H54 (cell line): ENCODE measurements at regions not wholly inside any gene's neighbourhood (a gene's known extent, or its start where the extent isn't known, plus 50 kb on each side); places are given as distances from the start of the nearest gene placed in this dataset.
"Not testable (repeated sequence)": the region's sequence is repeated elsewhere in the genome, so short reads cannot be mapped to it uniquely, and the experiment has no call there.

Source experiments
- DNase-seq: peaks from one replicate; pipeline ENCODE4 v3.0.0; 2011; ENCODE audit warnings: low spot score, mixed read lengths; ENCODE audit not compliant: insufficient read length
- FAIRE-seq: peaks from 3 replicates; lab custom pipeline; 2011; peaks lifted over from hg19 to GRCh38; lab: Jason Lieb, UNC
- POLR2A ChIP-seq: IDR thresholded peaks from 2 replicates; pipeline ENCODE4 v1.6.1; 2011; ENCODE audit warnings: low read depth, mild to moderate bottlenecking, low read length

GRCh38 chr16:29133681-29134430, 149.0 kb downstream of the LAT start:
- FAIRE-seq, DNase-seq: not testable (repeated sequence)

DNA sequence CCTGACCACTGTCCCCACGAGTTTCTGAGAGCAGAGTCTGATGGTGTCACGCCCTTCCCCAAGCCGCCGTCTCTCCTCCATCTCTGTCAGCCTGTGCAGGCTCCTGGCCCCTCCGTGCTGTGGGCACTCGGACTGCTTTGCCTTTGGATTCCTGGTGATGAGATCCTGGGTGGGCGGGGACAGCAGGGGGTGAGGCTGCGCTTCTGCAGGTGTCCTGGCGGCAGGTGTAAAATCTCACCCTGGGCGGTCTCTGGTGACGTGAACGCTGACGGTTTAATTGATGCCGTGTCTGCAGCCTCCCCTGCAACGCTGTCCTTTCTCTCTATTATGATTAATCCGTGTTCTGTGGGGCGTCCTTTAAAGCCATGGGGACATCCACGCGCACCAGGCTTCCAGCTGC, 148.0 kb downstream of the LAT start:
- not testable (repeated sequence) for DNase-seq, FAIRE-seq

DNA sequence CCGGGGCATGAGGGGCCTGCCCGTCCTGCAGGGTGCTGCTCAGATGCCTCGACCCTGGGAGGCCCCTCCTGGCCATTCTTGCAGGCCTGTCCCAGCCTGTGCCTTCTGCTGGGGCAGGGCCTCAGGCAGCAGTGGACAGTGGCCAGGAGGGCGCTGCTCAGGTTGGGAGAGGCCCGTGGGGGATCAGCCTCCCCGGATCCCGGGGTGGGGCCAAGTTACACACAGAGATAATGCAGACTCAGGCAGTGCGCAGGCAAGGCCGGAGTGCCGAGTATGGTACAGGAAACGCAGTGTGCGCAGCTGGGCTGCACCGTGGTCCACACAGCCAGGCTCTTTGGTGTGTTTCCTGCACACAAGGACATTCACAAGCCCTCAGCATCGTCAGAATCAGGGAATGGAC, 147.6 kb downstream of the LAT start:
- DNase-seq, FAIRE-seq: not testable (repeated sequence)

DNA sequence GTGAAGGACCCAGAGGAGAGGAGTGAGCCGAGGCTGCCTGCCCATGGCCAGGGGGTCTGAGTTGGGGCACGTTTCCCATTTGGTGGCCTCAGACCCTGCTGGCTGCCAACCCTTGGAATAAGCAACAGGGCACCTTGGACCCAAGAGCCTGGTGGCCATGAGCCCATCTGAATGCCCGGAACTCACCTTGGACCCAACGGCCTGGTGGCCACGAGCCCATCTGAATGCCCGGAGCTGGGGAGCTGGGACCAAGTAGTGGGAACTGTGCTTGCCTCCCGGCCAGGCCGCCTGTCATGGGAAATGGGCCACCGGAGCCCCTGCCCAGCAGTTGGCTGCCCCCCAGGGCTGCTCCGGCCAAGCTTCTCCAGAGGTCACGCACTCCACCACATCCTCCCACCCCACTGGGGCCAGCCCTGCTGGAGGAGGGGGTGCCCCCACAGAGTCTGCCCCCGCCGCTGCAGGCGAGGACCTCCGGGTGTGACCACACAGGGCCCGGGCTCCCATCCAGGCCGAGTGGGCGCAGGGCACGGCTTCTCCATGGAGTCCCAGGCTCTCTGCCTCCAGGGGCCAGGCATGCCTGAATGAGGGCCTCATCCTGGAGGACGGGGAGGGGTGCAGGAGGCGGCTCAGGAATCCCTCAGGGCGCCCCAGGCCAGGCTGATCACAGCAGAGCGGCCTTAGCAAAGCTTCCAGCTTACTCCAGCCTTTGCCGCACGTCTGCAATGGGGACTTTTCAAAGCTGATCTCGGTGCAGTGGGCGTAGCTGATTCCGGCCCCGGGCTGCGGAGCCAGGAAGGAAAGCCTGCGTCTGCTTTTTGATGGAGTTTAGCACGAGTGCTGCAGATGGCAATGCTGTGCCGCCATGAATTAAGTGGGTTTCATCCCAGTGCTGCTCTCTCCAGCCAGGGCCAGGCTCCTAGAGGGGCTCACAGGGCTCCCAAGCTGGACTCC, 146.3 kb downstream of the LAT start:
- not testable (repeated sequence) for FAIRE-seq, DNase-seq

GRCh38 chr16:29130131-29130711, 145.4 kb downstream of the LAT start:
- DNase-seq, FAIRE-seq: not testable (repeated sequence)

DNA sequence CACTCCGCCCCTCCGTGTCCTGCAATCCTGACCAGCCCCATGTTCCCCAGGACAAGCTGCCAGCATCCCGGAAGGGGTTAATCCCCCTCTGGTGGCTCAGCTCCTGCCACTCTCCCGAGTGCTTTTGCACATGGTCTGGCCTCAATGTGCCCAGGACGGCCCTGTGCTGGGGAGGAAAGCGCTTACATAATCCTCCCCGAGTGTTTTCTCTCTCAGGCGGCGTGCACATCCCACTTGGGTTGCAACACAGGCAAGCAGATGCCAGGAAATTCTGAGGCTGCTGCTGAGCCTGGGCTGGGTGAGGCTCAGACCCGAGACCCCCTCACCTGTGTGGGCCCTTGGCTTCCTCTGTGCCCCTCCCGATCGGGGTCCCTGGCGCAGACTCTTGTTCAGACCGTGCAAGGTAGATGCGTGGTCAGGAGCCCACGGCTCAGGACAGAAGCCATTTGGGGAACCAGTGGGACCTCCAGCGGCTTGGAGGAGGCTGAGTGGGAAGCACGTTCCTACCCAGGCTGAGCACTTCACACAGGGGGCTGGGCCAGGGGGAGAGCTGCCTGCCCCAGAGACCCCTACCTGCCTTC, 144.7 kb downstream of the LAT start:
- not testable (repeated sequence) for DNase-seq, FAIRE-seq

DNA sequence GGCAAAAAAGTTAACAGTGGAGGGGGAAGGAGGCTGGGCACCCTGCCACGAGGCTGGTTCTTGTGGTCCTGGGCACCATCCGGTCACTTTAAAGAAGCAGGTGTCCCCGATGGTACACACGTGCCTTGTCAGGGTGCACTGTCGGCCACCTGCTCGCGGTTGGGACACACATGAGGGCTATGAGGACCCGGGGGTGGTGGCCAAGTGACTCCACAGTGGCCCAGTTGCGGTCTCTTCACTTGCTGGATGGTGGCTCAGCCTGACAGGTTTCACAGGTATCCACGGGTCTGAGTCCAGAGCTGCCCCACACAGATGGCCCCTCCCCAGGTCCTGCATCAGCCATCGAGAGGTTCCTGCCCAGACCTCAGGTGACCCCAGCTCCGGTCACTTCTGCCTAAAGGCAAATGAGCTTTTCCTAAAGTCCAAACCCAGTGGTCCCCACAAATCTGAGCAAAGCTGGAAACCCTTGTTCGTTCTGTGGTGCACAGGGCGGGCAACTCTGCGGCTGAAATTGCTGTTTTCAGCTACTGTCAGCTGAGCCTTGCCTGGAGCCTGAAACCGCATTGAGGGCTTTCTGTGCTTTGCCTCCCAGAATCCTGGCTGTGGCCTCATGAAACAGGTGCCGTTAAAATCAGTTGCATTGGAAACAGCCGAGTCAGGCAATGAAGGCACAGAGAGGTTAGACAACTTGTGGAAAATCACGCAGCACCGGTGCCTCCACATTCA, 144.0 kb downstream of the LAT start:
- not testable (repeated sequence) for FAIRE-seq, DNase-seq

DNA sequence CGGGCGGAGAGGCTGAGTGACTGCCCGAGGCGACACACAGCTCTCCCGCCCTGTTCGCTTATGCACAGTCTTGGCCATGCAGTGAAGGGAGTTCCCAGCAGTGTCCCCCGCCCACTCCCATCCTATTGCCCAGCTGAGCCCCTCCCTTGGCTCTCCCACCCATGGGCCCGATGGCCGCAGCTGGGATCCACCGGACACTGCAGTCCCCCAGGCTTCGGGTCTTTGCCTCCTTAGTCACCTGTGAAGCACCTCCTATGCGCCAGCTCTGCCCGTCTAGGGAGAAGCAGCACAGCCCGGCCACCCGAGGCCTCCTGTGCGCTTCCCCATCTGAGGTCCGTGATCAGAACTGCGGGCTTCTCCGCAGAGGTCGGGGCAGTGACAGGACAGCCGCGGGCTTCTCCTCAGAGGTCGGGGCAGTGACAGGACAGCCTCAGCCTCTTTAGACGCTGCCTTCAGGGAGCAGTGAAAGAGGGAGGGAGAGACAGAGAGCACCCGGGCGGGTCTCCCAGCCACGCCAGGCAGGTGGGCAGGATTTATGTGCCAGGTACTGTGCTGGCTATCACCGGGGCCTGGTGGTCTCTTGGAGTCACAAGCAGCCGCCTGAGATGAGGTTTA, 143.1 kb downstream of the LAT start:
- FAIRE-seq, DNase-seq: not testable (repeated sequence)

DNA sequence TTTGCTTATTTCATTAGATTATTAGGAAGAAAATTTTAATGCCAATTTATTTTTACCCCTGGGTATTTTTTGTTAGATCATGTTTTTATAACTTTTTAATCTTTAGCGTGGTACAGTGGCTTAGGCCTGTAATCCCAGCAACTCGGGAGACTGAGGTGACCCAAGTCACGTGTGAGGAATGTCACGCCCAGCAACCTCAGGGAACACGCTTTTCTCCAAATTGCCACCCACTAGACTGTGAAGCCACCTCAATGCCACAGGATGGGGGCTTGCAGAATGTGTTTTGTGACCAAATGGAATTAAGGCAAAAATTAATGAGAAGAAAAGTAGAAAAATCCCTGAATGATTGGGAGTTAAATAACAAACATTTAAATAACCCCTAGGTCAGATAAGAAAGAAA, 141.8 kb downstream of the LAT start:
- TF ChIP-seq POLR2A, result no peak
- DNase-seq (no peak), FAIRE-seq (no peak)

DNA sequence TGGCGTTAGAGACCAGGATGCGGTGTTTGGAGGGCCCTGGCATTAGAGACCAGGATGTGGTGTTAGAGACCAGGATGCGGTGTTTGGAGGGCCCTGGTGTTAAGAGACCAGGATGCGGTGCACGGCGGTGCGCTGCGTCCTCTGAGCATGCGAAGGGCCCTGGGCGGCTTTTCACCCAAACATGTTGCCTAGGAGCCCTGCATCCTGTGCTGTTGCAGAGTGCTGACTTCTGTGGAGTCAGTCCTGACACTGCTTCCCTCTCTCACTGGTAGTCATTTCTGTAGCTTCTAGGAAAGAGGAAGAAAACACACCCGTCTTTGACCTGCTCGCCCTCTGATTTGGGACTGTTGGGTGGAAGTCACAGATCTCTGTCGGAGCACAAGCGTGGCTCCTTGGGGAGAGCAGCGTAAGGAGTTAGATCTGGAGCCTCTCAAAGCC, 141.2 kb downstream of the LAT start:
- no peak for FAIRE-seq
- no peak for TF ChIP-seq POLR2A
- no peak for DNase-seq

- FAIRE-seq (no peak), DNase-seq (no peak)
- TF ChIP-seq POLR2A, result no peak
Measured at GRCh38 chr16:29124828-29125227, 140.0 kb downstream of the LAT start.

GRCh38 chr16:29124162-29124561, 139.3 kb downstream of the LAT start:
- FAIRE-seq, result not testable (repeated sequence)

DNA sequence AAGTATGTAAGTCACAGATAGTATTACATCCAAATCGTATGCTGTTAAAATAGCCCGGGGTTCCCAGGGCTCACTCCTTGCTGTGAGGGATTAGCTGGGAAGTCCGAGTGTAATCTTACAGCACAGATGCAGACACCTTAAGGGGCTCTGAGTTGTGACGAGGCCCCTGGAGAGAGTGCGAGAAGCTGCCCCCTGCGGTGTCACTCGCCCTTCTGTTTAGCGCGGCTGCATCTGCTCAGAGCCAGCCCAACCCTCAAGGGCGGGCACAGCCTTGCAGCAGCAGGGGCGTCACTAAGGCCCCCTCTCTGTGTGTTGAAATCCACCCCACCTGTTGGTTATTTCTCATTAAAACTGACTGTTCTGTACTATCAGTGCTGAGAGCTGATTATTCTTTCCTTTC, 135.8 kb downstream of the LAT start:
- not testable (repeated sequence) for FAIRE-seq, DNase-seq

More at GRCh38 chr16:29124162-29124561, 139.3 kb downstream of the LAT start:
- DNase-seq, result not testable (repeated sequence)

DNA sequence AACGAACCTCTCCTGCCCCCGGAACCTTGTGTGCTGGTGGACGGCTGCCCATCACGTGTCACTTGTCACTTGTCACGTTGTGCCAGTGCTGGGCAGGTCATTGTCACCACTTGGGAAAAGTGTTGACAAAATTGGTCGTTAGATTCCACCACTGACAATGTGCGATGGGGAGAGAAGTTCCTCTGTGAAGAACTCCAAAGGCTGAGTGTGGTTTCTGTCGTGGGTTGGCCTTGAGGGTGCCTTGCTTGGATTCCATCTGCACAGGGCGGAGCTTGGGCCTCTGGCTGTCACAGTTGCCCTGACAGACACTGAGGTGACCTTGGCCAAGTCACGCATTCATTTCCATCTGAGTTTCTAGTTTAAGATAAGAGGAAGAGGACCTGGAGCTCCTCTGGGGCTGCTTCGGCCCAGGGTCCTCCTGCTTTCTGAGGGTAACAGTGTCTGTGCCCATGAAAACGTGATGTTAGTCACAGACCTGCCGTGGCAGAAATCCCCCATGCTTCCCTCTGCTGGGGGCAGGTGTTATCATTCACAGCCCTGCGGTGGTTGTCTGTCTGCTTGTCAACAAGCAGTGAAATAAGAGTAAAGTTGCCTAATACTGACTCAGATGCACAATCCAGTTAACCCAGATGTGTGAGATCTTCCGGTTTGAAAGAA, 133.6 kb downstream of the LAT start:
- DNase-seq, FAIRE-seq: not testable (repeated sequence)
